Sigmoid colon (tissue), 6 donors: ENCODE measurements at regions not wholly inside any gene's neighbourhood (a gene's known extent, or its start where the extent isn't known, plus 50 kb on each side); places are given as distances from the start of the nearest gene placed in this dataset.

Experiments used
- DNase-seq: peaks from one replicate; pipeline ENCODE4 v3.0.0-alpha.2; 2019
- H3K27ac ChIP-seq, 4 donors: fragments of 200-600 bp; sonication (generic); one replicate each; pipeline ENCODE4 v1.5.1; 2016 to 2019; ENCODE audit warnings: mild to moderate bottlenecking in 1 of 4
- H3K27me3 ChIP-seq, 3 donors: fragments of 200-600 bp; sonication (generic); one replicate each; pipeline ENCODE4 v1.5.1; 2019; ENCODE audit warnings: mild to moderate bottlenecking in 1 of 3
- H3K36me3 ChIP-seq, 4 donors: fragments of 200-600 bp; sonication (generic); one replicate each; pipeline ENCODE4 v1.5.1; 2016 to 2019
- H3K4me1 ChIP-seq, 4 donors: fragments of 200-600 bp; sonication (generic); one replicate each; pipeline ENCODE4 v1.5.1; 2017 to 2019
- H3K4me3 ChIP-seq, 4 donors: fragments of 200-600 bp; sonication (generic); one replicate each; pipeline ENCODE4 v1.5.1; 2017 to 2019; ENCODE audit warnings: mild to moderate bottlenecking in 2 of 4, moderate library complexity in 1 of 4
- H3K9me3 ChIP-seq, 4 donors: fragments of 200-600 bp in 3 of 4; sonication (generic) in 3 of 4; one replicate each; pipeline versions ENCODE4 v1.5.1 to v1.6.1; 2013 to 2019
- CTCF ChIP-seq, 4 experiments: fragments of 450-650 bp in 3 of 4; fragments of 200-600 bp in 1 of 4; IDR thresholded peaks; one replicate each; pipeline ENCODE4 v1.5.1; 2016 to 2019; ENCODE audit warnings: antibody characterized with exemption in 4 of 4, mild to moderate bottlenecking in 3 of 4, moderate library complexity in 2 of 4
- EP300 ChIP-seq, 4 donors: sonication (generic); formaldehyde crosslinking; IDR thresholded peaks; one replicate each; pipeline ENCODE4 v1.6.1; 2017; ENCODE audit warnings: antibody characterized with exemption in 4 of 4
- POLR2A ChIP-seq, 2 donors: fragments of 450-650 bp; IDR thresholded peaks; one replicate each; pipeline ENCODE4 v1.6.1; 2016; ENCODE audit warnings: antibody characterized with exemption in 2 of 2, mild to moderate bottlenecking in 2 of 2, moderate library complexity in 2 of 2
- POLR2AphosphoS5 ChIP-seq, 4 donors: sonication (generic); formaldehyde crosslinking; IDR thresholded peaks; one replicate each; pipeline ENCODE4 v1.6.1; 2017; ENCODE audit warnings: antibody characterized with exemption in 4 of 4
- WGBS, 2 donors: extraction: QIAGEN DNeasy Blood & Tissue Kit; methylation state at CpG; one replicate each; pipeline ENCODE4 v1.1.7; 2013; 5-methylcytosine and 5-hydroxymethylcytosine counted together
- intact Hi-C: fragments of 100-400 bp; cut with DNase I; formaldehyde crosslinking; loops from one replicate; pipeline ENCODE4 v1.15.1; 2023
- donor health status: healthy with polysubstance abuse.
- donor health status: healthy.

GRCh38 chr3:31041161-31041978 is 146.9 kb upstream of the GADL1 start:
- Histone ChIP-seq H3K4me3 (no peak overlapping the region), H3K27me3 (no peaks in the 10 kb centered on the region), H3K9me3 (peaks cover 0 to 6% (median 0%) of the 10 kb centered on the region in 4 donors), H3K36me3 (no peaks in the 10 kb centered on the region), H3K27ac (no peak overlapping the region), H3K4me1 (no peaks in the 10 kb centered on the region)
- no peak for DNase-seq
- intact Hi-C loops, result no loop called here
- WGBS, 2 donors, result 41 to 44% methylated on average over 2 of the region's 2 CpGs
- no peak for TF ChIP-seq CTCF (IDR thresholded peaks at IDR 0.05)
- no peak for TF ChIP-seq POLR2AphosphoS5 (IDR thresholded peaks at IDR 0.05)
- no peak for TF ChIP-seq POLR2A (IDR thresholded peaks at IDR 0.05)

- DNase-seq, result no peak
- H3K9me3 ChIP-seq, result peaks cover 0 to 6% (median 0%) of the 10 kb centered on the region in 4 donors
- intact Hi-C loops, result no loop called here
- TF ChIP-seq POLR2AphosphoS5 (IDR thresholded peaks at IDR 0.05), result no peak
- no peak for TF ChIP-seq EP300 (IDR thresholded peaks at IDR 0.05)
- TF ChIP-seq POLR2A (IDR thresholded peaks at IDR 0.05), result no peak
- TF ChIP-seq CTCF (IDR thresholded peaks at IDR 0.05), result no peak
- H3K4me1 ChIP-seq, result no peaks in the 10 kb centered on the region
- H3K27ac ChIP-seq, result no peak overlapping the region
- WGBS, 2 donors, result 79 to 82% methylated on average over 3 of the region's 3 CpGs
- no peaks in the 10 kb centered on the region for H3K27me3 ChIP-seq
- H3K4me3 ChIP-seq, result no peak overlapping the region
- H3K36me3 ChIP-seq, result no peaks in the 10 kb centered on the region
Measured at GRCh38 chr3:31043184-31043819, 148.8 kb upstream of the GADL1 start.

DNA sequence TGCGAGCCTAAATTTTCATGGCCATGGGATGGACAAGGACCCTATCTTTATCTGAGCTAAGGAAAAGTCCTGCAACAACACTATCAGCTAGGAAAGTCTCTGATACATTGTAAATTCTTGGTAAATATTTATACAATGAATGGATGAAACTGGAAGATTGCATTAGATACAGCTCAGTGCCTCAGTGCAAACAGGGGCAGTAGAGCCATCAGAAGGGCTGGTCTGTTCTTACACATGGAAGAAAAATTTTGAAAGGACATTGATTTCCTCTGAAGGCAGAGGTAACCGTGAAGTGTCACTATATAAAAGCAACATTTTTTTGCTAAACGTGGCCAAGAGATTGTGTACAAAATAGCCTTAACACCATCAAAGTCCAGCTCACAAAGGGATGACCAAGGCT is 153.2 kb upstream of the GADL1 start:
- Histone ChIP-seq H3K27me3 (no peaks in the 10 kb centered on the region), H3K27ac (no peak overlapping the region), H3K4me1 (no peaks in the 10 kb centered on the region), H3K36me3 (no peaks in the 10 kb centered on the region), H3K4me3 (no peak overlapping the region), H3K9me3 (peaks cover 0 to 8% (median 0%) of the 10 kb centered on the region in 4 donors)
- 79 to 82% methylated on average over 3 of the region's 3 CpGs for WGBS, 2 donors
- intact Hi-C loops, result no loop called here
- DNase-seq, result no peak
- TF ChIP-seq POLR2A (IDR thresholded peaks at IDR 0.05), result no peak
- no peak for TF ChIP-seq CTCF (IDR thresholded peaks at IDR 0.05)
- TF ChIP-seq EP300 (IDR thresholded peaks at IDR 0.05), result no peak

DNA sequence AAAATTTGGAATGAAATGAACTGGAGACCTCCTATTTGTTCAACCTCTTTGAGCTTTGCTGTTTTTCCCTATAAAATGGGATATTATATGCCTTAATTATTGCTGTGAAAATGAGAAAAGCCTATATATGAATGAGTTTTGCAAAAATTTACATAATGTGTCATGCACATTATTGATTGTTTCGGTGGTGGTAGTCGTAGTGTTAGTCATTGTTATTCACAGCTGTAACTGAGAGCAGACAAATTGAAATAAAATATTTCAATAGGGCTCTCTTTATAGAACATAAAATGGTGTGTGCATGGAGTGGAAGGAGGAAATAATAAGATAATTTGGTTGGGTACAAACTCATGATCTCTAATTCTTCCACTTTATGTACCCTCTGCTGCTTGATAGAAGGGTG is 153.7 kb upstream of the GADL1 start:
- intact Hi-C loops, result no loop called here
- DNase-seq, result no peak
- peaks cover 0 to 4% (median 0%) of the 10 kb centered on the region in 4 donors for H3K9me3 ChIP-seq
- no peak overlapping the region for H3K4me3 ChIP-seq
- H3K27me3 ChIP-seq, result no peaks in the 10 kb centered on the region
- H3K27ac ChIP-seq, result no peak overlapping the region
- H3K36me3 ChIP-seq, result no peaks in the 10 kb centered on the region
- no peak for TF ChIP-seq POLR2AphosphoS5 (IDR thresholded peaks at IDR 0.05)
- TF ChIP-seq CTCF (IDR thresholded peaks at IDR 0.05), result no peak
- TF ChIP-seq EP300 (IDR thresholded peaks at IDR 0.05), result no peak
- no peak for TF ChIP-seq POLR2A (IDR thresholded peaks at IDR 0.05)
- H3K4me1 ChIP-seq, result no peaks in the 10 kb centered on the region
- WGBS, 2 donors, result 84 to 94% methylated on average over 2 of the region's 2 CpGs
